Adrenal gland (tissue), 5 donors: ENCODE measurements at regions not wholly inside any gene's neighbourhood (a gene's known extent, or its start where the extent isn't known, plus 50 kb on each side); places are given as distances from the start of the nearest gene placed in this dataset.

Source experiments
- POLR2A ChIP-seq, 2 donors: fragments of 450-650 bp; IDR thresholded peaks; one replicate each; pipeline ENCODE4 v1.6.1; 2017; ENCODE audit warnings: antibody characterized with exemption in 2 of 2, mild to moderate bottlenecking in 2 of 2, moderate library complexity in 1 of 2
- TF ChIP-seq, protein P1 (sequence below), 6 experiments: fragments of 450-650 bp in 4 of 6; fragments of 200-600 bp in 2 of 6; sonication (generic) in 1 of 6; IDR thresholded peaks; 1 replicate in 5 of 6; 2 replicates in 1 of 6; pipeline versions ENCODE4 v1.5.1 to v1.8.0; 2016 to 2021; ENCODE audit warnings: antibody characterized with exemption in 6 of 6, mild to moderate bottlenecking in 2 of 6, moderate library complexity in 1 of 6
- donor health status: DM: no; HTN: no; CAD: no.

DNA sequence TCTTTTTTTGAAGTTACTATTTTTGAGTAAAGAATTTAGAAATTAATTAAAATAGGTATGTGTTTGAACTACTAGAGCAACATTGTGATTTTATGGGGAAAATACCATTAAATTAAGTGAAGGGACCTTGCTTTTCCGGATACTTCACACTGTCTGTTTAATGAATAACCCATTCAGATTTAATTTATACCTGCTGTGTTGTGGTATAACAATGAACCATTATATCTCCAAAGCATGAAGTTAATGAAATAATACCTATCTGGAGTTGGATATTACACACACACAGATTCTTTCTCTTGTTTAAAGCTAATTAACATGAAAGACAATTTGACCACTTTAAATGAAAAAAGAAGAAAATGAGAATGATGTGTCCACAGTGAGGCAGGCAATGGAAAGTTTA lies 195.0 kb upstream of the GPRIN3 start:
- TF ChIP-seq, protein P1, sequence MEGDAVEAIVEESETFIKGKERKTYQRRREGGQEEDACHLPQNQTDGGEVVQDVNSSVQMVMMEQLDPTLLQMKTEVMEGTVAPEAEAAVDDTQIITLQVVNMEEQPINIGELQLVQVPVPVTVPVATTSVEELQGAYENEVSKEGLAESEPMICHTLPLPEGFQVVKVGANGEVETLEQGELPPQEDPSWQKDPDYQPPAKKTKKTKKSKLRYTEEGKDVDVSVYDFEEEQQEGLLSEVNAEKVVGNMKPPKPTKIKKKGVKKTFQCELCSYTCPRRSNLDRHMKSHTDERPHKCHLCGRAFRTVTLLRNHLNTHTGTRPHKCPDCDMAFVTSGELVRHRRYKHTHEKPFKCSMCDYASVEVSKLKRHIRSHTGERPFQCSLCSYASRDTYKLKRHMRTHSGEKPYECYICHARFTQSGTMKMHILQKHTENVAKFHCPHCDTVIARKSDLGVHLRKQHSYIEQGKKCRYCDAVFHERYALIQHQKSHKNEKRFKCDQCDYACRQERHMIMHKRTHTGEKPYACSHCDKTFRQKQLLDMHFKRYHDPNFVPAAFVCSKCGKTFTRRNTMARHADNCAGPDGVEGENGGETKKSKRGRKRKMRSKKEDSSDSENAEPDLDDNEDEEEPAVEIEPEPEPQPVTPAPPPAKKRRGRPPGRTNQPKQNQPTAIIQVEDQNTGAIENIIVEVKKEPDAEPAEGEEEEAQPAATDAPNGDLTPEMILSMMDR (IDR thresholded peaks at IDR 0.05), result no peak
- TF ChIP-seq POLR2A (IDR thresholded peaks at IDR 0.05), result no peak
